ENCODE measurements at regions not wholly inside any gene's neighbourhood (a gene's known extent, or its start where the extent isn't known, plus 50 kb on each side); places are given as distances from the start of the nearest gene placed in this dataset.

- no peak for DNase-seq (ENCODE audit: extremely low read depth, low read depth)
- no peak for TF ChIP-seq CTCF (IDR thresholded peaks at IDR 0.05; ENCODE audit: low read depth, low read length)
Measured at GRCh38 chr11:71151561-71151960, 100.8 kb downstream of the SHANK2 start.

GRCh38 chr11:71150859-71151258 is 101.5 kb downstream of the SHANK2 start:
- DNase-seq (ENCODE audit: extremely low read depth, low read depth) = no peak
- TF ChIP-seq CTCF (IDR thresholded peaks at IDR 0.05; ENCODE audit: low read depth, low read length) = no peak

GRCh38 chr11:71148716-71149115 is 103.7 kb downstream of the SHANK2 start:
- no peak for DNase-seq (ENCODE audit: extremely low read depth, low read depth)
- no peak for TF ChIP-seq CTCF (IDR thresholded peaks at IDR 0.05; ENCODE audit: low read depth, low read length)

GRCh38 chr11:71147331-71147730 is 105.0 kb downstream of the SHANK2 start:
- no peak for DNase-seq (ENCODE audit: extremely low read depth, low read depth)
- no peak for TF ChIP-seq CTCF (IDR thresholded peaks at IDR 0.05; ENCODE audit: low read depth, low read length)

- DNase-seq (ENCODE audit: extremely low read depth, low read depth) = no peak
- no peak for TF ChIP-seq CTCF (IDR thresholded peaks at IDR 0.05; ENCODE audit: low read depth, low read length)
Measured at GRCh38 chr11:71146846-71147245, 105.5 kb downstream of the SHANK2 start.

- TF ChIP-seq CTCF (IDR thresholded peaks at IDR 0.05; ENCODE audit: low read depth, low read length) = no peak
Measured at GRCh38 chr11:71145988-71146824, 106.2 kb downstream of the SHANK2 start.

GRCh38 chr11:71145368-71145767 is 107.0 kb downstream of the SHANK2 start:
- TF ChIP-seq CTCF (IDR thresholded peaks at IDR 0.05; ENCODE audit: low read depth, low read length) = no peak
- DNase-seq (ENCODE audit: extremely low read depth, low read depth) = no peak

More at GRCh38 chr11:71145988-71146824, 106.2 kb downstream of the SHANK2 start:
- no peak for DNase-seq (ENCODE audit: extremely low read depth, low read depth)

All from AG09319 (cell line).